CD4-positive, alpha-beta T cell (primary cell): ENCODE measurements at regions not wholly inside any gene's neighbourhood (a gene's known extent, or its start where the extent isn't known, plus 50 kb on each side); places are given as distances from the start of the nearest gene placed in this dataset.
"Not testable (repeated sequence)": the region's sequence is repeated elsewhere in the genome, so short reads cannot be mapped to it uniquely, and the experiment has no call there.

Experiments used
- ATAC-seq: fragments of 200-7000 bp; cut with Tn5 transposase; one replicate; pipeline ENCODE4 v1.10.0; 2022; ENCODE audit warnings: mild to moderate bottlenecking; ENCODE audit not compliant: poor library complexity
- CTCF ChIA-PET: fragments of 350-600 bp; sonication (Branson Sonifier 250); formaldehyde crosslinking; loops from one replicate; lab custom pipeline; 2021; ENCODE audit warnings: antibody characterized with exemption, inconsistent platforms; lab: Charles Lee
- POLR2A ChIA-PET: fragments of 350-600 bp; sonication (Branson Sonifier 250); formaldehyde crosslinking; loops from one replicate; lab custom pipeline; 2021; ENCODE audit warnings: antibody characterized with exemption, inconsistent platforms; lab: Charles Lee
- DNase-seq, 14 experiments: peaks; one replicate each; pipeline ENCODE4 v3.0.0-alpha.2; 2013 to 2020; ENCODE audit warnings: mixed read lengths in 2 of 14
- H3K27ac ChIP-seq, 2 donors: one replicate each; pipeline versions ENCODE4 v1.5.1 to v1.7.0; 2013; ENCODE audit warnings: low read length in 2 of 2, low read depth in 1 of 2, mild to moderate bottlenecking in 1 of 2
- H3K27me3 ChIP-seq, 2 experiments: 1 replicate in 1 of 2; 2 replicates in 1 of 2; pipeline versions ENCODE4 v1.6.1 to v1.7.0; 2013; ENCODE audit warnings: low read length in 2 of 2, control low read depth in 1 of 2, mild to moderate bottlenecking in 1 of 2, moderate library complexity in 1 of 2; ENCODE audit not compliant: insufficient read depth in 2 of 2, control insufficient read depth in 1 of 2
- H3K36me3 ChIP-seq: one replicate; pipeline ENCODE4 v1.6.1; 2013; ENCODE audit warnings: low read length, control low read depth; ENCODE audit not compliant: insufficient read depth
- H3K4me1 ChIP-seq: one replicate; pipeline ENCODE4 v1.6.1; 2013; ENCODE audit warnings: low read length, control low read depth; ENCODE audit not compliant: insufficient read depth
- H3K4me3 ChIP-seq: one replicate; pipeline ENCODE4 v1.5.1; 2013; ENCODE audit warnings: mild to moderate bottlenecking, low read length, moderate library complexity
- H3K9me3 ChIP-seq, 2 experiments: 1 replicate in 1 of 2; 2 replicates in 1 of 2; pipeline versions ENCODE4 v1.6.1 to v1.7.0; 2013; ENCODE audit warnings: low read length in 2 of 2, mild to moderate bottlenecking in 2 of 2, control low read depth in 1 of 2, moderate library complexity in 1 of 2; ENCODE audit not compliant: control insufficient read depth in 1 of 2, insufficient read depth in 1 of 2
- H3K27ac Mint-ChIP-seq: one replicate; pipeline ENCODE4 v1.8.0; 2020; ENCODE audit warnings: mixed read lengths
- H3K27me3 Mint-ChIP-seq: one replicate; pipeline ENCODE4 v1.8.0; 2021; ENCODE audit warnings: mixed read lengths
- H3K36me3 Mint-ChIP-seq: one replicate; pipeline ENCODE4 v1.8.0; 2021; ENCODE audit warnings: low read depth, mixed read lengths
- H3K4me1 Mint-ChIP-seq: one replicate; pipeline ENCODE4 v1.8.0; 2021; ENCODE audit warnings: low read depth, mixed read lengths
- H3K4me3 Mint-ChIP-seq: one replicate; pipeline ENCODE4 v1.8.0; 2020; ENCODE audit warnings: mild to moderate bottlenecking, mixed read lengths
- H3K9me3 Mint-ChIP-seq: one replicate; pipeline ENCODE4 v1.8.0; 2020; ENCODE audit warnings: mixed read lengths
- intact Hi-C, 2 experiments: fragments of 100-400 bp; cut with DNase I in 1 of 2; cut with micrococcal nuclease in 1 of 2; formaldehyde crosslinking; loops; one replicate each; pipeline versions ENCODE4 v1.15.1 to v1.9.0; 2023 to 2025; cut with DNase I, micrococcal nuclease
- TF ChIP-seq, protein P1 (sequence below): fragments of 200-600 bp; IDR thresholded peaks from one replicate; pipeline ENCODE4 v1.8.0; 2022; ENCODE audit warnings: antibody characterized with exemption, mild to moderate bottlenecking

DNA sequence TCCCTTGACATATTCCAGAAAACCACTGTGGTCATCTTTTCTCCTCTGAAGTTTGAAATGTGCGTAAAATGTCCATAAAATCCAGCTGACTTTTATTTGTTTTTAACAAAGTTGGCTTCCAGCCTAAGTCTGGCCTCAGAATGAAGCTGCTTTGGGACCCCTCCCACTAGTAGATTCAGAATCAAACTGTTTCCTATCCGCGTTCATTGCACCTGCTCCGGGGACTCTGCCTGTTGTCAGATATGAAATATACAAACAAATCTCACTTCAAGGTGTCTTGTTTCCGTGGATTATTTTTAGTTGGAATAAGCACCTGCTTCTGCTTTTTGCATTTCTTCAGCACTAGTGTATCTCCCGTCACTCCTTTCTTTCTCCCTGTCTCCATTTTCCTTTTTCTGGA, 115.7 kb upstream of the FHL2 start:
- H3K9me3 ChIP-seq, result no peaks in the 10 kb centered on the region
- H3K27ac Mint-ChIP-seq, result no peak overlapping the region
- no peak for ATAC-seq
- POLR2A ChIA-PET, result no interaction called here
- no peak overlapping the region for H3K4me3 Mint-ChIP-seq
- H3K4me1 ChIP-seq, result no peaks in the 10 kb centered on the region
- intact Hi-C loops, result no loop called here
- H3K27me3 Mint-ChIP-seq, result peaks cover 4% of the 10 kb centered on the region
- no peaks in the 10 kb centered on the region for H3K27me3 ChIP-seq
- H3K27ac ChIP-seq, result no peak overlapping the region
- H3K36me3 Mint-ChIP-seq, result no peaks in the 10 kb centered on the region
- H3K36me3 ChIP-seq, result no peaks in the 10 kb centered on the region
- H3K4me1 Mint-ChIP-seq, result no peaks in the 10 kb centered on the region
- H3K9me3 Mint-ChIP-seq, result no peaks in the 10 kb centered on the region
- CTCF ChIA-PET, result no interaction called here
- DNase-seq, result no peak
- TF ChIP-seq, protein P1, sequence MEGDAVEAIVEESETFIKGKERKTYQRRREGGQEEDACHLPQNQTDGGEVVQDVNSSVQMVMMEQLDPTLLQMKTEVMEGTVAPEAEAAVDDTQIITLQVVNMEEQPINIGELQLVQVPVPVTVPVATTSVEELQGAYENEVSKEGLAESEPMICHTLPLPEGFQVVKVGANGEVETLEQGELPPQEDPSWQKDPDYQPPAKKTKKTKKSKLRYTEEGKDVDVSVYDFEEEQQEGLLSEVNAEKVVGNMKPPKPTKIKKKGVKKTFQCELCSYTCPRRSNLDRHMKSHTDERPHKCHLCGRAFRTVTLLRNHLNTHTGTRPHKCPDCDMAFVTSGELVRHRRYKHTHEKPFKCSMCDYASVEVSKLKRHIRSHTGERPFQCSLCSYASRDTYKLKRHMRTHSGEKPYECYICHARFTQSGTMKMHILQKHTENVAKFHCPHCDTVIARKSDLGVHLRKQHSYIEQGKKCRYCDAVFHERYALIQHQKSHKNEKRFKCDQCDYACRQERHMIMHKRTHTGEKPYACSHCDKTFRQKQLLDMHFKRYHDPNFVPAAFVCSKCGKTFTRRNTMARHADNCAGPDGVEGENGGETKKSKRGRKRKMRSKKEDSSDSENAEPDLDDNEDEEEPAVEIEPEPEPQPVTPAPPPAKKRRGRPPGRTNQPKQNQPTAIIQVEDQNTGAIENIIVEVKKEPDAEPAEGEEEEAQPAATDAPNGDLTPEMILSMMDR, result no peak
- no peak overlapping the region for H3K4me3 ChIP-seq

DNA sequence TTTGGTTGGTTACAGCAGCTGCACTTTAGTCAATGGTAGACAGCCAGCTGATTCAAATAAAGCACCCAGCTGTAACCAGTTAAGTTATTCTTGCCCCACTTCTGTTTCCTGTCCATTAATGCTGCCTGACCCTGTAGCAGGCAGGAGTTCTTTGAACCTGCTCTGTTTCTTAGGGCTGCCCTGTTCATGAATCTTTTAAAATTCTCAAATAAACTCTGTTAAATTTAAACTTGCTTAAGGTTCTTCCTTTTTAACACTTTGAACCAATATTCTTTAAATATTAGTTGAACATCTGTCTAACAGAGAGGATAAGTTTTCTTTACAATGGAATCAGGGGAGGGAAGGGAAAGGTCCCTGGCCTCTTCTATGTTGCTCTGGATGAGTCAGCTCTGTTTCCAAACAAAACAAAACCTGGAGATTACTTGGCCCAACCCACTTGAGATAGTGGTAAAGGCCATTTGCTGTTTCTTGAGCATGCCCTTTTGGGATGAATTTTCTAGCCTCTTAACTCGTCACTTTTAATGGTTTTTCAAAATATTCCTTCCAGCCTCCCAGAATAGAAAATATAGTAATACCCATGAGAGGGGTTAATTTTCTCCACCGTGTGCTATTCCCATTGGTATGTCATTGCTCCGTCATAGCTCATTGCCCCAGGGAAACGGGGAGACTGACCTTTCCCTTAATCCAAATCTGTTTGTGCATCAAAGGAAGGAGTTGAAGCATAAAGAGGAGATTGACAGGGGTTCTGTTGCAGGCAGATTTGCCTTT, 112.1 kb upstream of the FHL2 start:
- intact Hi-C loops, result no loop called here
- no peaks in the 10 kb centered on the region for H3K27me3 ChIP-seq
- POLR2A ChIA-PET, result no interaction called here

DNA sequence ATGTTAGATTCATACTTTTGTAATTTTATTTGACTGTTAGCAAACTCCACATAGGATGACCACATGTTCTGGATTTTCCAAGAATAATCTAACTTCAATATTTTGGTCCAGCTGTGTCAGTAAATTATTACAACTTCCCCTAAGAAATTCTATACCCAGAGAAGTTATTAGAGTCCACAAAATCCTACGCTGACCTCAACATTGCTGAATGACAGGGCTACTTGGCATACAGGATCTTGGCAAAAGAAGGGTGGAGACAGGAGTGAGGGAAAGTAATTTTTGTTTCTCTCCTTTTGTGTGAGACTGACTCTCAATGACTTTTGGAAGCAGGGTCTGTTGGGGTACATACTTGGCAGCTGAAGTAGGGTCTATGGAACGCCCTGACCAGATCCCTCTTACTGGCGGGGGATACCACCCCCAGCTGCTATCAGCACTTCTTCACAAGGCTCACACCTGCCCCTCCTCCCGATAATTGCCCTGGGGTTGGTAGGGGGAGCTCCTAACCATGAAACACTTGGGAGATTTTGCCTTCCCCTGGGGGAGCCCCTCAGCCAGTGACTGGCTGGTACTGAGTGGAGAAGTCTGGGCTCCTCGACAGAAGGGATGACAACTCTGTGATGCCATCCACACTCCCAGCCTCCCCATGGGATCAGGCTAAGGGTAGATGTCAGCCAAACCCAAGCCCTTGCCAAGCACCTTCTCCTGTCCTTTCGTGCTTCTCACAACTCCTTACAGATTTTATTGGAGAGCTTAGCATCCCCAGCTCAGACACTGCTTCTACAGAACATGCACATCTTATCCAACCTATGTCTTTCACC, 110.6 kb upstream of the FHL2 start:
- TF ChIP-seq, protein P1, result no peak
- Mint-ChIP-seq H3K36me3 (no peaks in the 10 kb centered on the region), H3K9me3 (no peaks in the 10 kb centered on the region), H3K4me3 (no peak overlapping the region), H3K4me1 (no peaks in the 10 kb centered on the region), H3K27ac (no peak overlapping the region), H3K27me3 (peaks cover 4% of the 10 kb centered on the region)
- H3K27ac ChIP-seq, result no peak overlapping the region
- no peaks in the 10 kb centered on the region for H3K27me3 ChIP-seq
- POLR2A ChIA-PET, result no interaction called here
- CTCF ChIA-PET, result interaction anchor here (0.6 kb wide), 1 partner anchor 117 kb away, joined by 3 read pairs; no protein-coding TSS in a partner anchor
- no peak for ATAC-seq
- intact Hi-C loops, result no loop called here
- DNase-seq, result no peak
- H3K36me3 ChIP-seq, result no peaks in the 10 kb centered on the region
- H3K4me1 ChIP-seq, result no peaks in the 10 kb centered on the region
- no peak overlapping the region for H3K4me3 ChIP-seq
- H3K9me3 ChIP-seq, result peaks cover 0 to 4% of the 10 kb centered on the region in 2 experiments

More for the DNA sequence above, 112.1 kb upstream of the FHL2 start:
- no peaks in the 10 kb centered on the region for H3K4me1 ChIP-seq
- Mint-ChIP-seq H3K9me3 (no peaks in the 10 kb centered on the region), H3K4me1 (no peaks in the 10 kb centered on the region), H3K27ac (no peak overlapping the region), H3K4me3 (no peak overlapping the region), H3K36me3 (no peaks in the 10 kb centered on the region), H3K27me3 (peaks cover 4% of the 10 kb centered on the region)
- CTCF ChIA-PET, result no interaction called here
- H3K27ac ChIP-seq, result no peak overlapping the region
- no peak for ATAC-seq
- peaks cover 0 to 4% of the 10 kb centered on the region in 2 experiments for H3K9me3 ChIP-seq
- DNase-seq, result no peak
- no peak overlapping the region for H3K4me3 ChIP-seq
- TF ChIP-seq, protein P1, result no peak
- H3K36me3 ChIP-seq, result no peaks in the 10 kb centered on the region

DNA sequence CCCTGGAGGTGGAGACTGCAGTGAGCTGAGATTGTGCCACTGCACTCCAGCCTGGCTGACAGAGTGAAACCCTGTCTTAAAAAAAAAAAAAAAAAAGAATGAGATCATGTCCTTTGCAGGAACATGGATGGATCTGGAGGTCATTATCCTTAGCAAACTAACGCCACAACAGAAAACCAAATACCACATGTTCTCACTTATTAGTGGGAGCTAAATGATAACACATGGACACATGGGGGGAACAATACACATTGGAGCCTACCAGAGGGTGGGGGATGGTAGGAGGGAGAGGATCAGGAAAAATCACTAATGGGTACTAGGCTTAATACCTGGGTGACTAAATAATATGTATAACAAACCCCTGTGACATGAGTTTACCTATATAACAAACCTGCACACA, 108.0 kb upstream of the FHL2 start:
- H3K9me3 ChIP-seq, DNase-seq, H3K27me3 Mint-ChIP-seq, ATAC-seq, H3K4me3 Mint-ChIP-seq, CTCF ChIA-PET, H3K27me3 ChIP-seq, H3K27ac ChIP-seq, H3K27ac Mint-ChIP-seq, H3K9me3 Mint-ChIP-seq, H3K4me1 Mint-ChIP-seq, H3K4me3 ChIP-seq, intact Hi-C loops, H3K36me3 Mint-ChIP-seq, H3K36me3 ChIP-seq, H3K4me1 ChIP-seq: not testable (repeated sequence)
- POLR2A ChIA-PET, result interaction anchor here (0.7 kb wide), 1 partner anchor 69 kb away, joined by 3 read pairs; no protein-coding TSS in a partner anchor
